ENCODE measurements at regions not wholly inside any gene's neighbourhood (a gene's known extent, or its start where the extent isn't known, plus 50 kb on each side); places are given as distances from the start of the nearest gene placed in this dataset.
A peak's percentile ranks its signal among the peaks of the same experiment; 100 is the strongest.
"Not testable (repeated sequence)": the region's sequence is repeated elsewhere in the genome, so short reads cannot be mapped to it uniquely, and the experiment has no call there.

DNA sequence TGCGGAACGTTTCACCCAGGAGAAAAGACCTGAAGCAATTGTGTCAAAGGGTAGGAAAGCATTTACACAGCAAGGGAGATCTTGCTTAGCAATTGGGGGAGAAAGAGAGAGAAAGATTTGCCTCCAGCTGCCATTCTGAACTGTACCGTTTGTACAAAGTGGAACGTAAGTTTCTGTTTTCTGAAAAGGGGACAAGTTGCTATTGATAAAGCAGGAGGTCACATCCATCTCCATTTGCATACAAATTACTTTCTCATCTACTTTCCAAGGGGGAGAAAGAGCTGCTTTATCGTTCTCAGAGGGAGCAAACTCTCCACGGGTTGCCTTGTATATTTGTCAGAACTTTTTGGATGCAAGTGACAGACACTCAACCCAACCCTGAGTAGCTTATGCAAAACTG, 92.0 kb upstream of the CARD11 start:
- DNase-seq (ENCODE audit: low read depth in 3 of 3, low spot score in 1 of 3): no peak

- no peak for DNase-seq (ENCODE audit: low read depth in 3 of 3, low spot score in 1 of 3)
Measured at GRCh38 chr7:3138206-3138605, 94.5 kb upstream of the CARD11 start.

DNA sequence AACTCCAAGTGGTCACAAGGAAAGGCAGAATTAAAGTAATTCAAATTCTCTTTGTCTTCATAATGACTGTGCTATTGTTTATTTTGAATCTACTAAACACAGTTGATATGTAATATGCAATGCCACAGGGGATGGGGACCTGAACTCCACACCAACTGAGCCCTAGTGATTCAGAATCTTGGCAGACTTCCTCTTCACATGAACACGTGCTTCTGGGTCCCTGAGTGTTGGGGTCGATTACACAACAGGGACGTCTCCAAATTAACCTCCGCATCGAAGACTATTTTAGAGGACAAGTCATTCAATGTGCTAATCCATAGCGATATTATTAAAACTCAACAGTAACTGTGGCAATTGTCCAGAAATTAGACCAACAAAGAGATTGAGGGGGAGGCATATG, 95.3 kb upstream of the CARD11 start:
- DNase-seq (ENCODE audit: low read depth in 3 of 3, low spot score in 1 of 3): no peak

GRCh38 chr7:3140834-3141233, 97.2 kb upstream of the CARD11 start:
- DNase-seq (ENCODE audit: low read depth in 3 of 3, low spot score in 1 of 3): no peak

- DNase-seq (ENCODE audit: low read depth in 3 of 3, low spot score in 1 of 3): no peak
Measured at GRCh38 chr7:3141326-3141725, 97.7 kb upstream of the CARD11 start.

DNA sequence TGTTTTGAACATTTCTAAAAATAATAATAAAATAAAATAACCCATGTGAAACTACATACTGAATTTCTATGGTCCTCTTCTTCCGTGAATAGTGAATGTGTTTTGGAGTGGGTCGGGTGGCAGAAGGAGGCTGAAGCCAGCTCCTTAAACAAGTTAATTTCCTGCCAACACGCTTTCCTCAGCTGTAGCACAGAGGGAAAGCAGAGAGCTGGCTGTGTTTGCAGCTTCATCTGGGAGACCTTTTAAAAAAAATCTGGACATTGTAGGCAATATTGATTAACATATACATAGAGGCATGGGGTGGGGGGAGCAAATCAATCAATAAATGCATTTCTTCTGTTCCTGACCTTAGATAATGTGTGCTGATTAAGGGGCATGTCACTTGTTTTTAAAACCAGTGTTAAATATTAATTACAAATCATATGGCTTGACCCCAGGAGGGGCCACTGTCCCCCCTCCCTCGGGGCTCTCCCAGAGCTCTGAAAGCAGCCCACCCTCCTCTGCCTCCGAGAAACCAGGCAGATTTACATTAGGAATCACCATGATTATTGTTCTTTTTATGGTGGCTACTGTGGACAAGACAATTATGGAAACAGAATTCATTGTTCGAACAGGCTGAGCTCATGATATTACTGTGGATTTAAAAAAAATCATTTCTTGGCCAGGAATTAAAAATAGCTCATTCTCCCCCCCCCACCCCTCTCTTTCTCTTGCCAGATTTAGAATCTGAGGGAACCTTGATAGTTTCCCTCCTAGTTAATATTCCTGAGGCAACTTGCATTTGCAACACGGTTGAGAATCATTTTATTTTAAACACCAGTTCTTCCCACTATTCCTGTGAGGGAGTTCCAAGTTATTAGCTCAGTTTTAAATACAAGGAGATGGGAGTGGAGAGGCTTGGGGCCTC, 100.5 kb upstream of the CARD11 start:
- no peak for DNase-seq (ENCODE audit: low read depth in 3 of 3, low spot score in 1 of 3)

DNA sequence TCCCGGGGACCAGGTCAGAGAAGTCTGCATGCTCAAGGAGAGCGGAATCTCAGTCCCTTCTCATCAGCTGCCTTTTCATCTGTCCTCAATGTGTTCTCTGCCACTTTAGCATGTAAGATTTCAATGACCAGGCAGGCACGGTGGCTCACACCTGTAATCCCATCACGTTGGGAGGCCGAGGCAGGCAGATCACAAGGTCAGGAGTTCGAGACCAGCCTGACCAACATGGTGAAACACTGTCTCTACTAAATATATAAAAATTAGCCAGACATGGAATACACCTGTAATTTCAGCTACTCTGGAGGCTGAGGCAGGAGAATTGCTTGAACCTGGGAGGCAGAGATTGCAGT, 101.1 kb upstream of the CARD11 start:
- DNase-seq (ENCODE audit: low read depth in 3 of 3, low spot score in 1 of 3): not testable (repeated sequence)

GRCh38 chr7:3146571-3147226, 103.0 kb upstream of the CARD11 start:
- DNase-seq (ENCODE audit: low read depth in 3 of 3, low spot score in 1 of 3): no peak

- not testable (repeated sequence) for DNase-seq (ENCODE audit: low read depth in 3 of 3, low spot score in 1 of 3)
Measured at GRCh38 chr7:3148471-3148870, 104.8 kb upstream of the CARD11 start.

DNA sequence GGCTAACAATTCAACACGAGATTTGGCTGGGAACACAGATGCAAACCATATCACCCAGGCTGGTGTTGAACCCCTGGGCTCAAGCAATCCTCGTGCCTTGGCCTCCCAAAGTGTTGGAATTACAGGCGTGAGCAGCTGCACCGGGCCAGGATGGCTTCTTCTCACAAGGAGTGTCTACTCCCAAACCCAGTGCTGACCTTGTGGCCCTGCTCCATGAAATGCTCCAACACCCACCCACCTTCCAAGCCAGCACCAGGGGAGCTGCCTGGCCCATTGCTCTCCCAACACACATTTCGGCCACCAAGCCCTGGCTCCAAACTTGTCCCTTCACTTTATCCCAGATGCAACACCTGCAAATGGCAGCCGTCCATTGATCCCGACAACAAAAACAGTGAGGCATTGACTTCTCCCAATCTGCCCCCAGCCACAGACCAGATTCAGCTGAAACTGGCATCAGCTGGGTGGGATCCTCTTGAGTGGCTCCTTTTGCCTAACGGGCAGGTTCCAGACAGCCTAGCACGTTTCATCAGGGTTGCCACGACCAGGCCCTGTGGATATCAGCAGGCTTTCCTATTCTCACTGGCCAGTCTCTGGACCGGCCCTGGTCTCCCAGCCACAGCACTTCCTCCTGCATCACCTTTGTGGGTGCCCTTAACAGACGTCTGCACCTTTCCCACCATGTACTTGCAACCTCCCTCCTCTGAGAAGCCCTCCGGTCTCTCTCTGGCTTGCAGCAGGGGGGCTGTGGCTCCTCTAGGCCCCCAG, 105.7 kb upstream of the CARD11 start:
- no peak for DNase-seq (ENCODE audit: low read depth in 3 of 3, low spot score in 1 of 3)

- DNase-seq (ENCODE audit: low read depth in 3 of 3, low spot score in 1 of 3): no peak
Measured at GRCh38 chr7:3150027-3150426, 106.4 kb upstream of the CARD11 start.

GRCh38 chr7:3151784-3152183, 108.1 kb upstream of the CARD11 start:
- no peak for DNase-seq (ENCODE audit: low read depth in 3 of 3, low spot score in 1 of 3)

- no peak for DNase-seq (ENCODE audit: low read depth in 3 of 3, low spot score in 1 of 3)
Measured at GRCh38 chr7:3152714-3153113, 109.0 kb upstream of the CARD11 start.

GRCh38 chr7:3153118-3153517, 109.5 kb upstream of the CARD11 start:
- DNase-seq (ENCODE audit: low read depth in 3 of 3, low spot score in 1 of 3): no peak

DNA sequence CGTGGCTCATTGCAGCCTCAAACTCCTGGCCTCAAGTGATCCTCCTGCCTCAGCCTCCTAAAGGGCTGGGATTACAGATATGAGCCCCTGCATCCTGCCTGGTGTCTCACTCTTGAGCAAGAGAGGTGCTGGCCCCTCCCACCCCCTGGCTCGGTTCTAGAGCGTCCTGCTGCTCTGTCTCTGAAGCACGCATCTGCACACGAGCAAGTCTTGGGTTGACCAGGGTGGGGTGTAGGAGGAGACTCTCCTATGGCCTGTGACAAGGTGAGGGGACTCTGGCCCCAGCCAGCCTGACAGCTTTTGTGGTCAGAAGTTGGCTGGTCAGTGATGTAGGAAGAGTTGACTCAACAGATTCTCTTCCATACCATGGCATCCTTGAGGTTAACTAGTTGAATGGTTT, 110.7 kb upstream of the CARD11 start:
- no peak for DNase-seq (ENCODE audit: low read depth in 3 of 3, low spot score in 1 of 3)

DNA sequence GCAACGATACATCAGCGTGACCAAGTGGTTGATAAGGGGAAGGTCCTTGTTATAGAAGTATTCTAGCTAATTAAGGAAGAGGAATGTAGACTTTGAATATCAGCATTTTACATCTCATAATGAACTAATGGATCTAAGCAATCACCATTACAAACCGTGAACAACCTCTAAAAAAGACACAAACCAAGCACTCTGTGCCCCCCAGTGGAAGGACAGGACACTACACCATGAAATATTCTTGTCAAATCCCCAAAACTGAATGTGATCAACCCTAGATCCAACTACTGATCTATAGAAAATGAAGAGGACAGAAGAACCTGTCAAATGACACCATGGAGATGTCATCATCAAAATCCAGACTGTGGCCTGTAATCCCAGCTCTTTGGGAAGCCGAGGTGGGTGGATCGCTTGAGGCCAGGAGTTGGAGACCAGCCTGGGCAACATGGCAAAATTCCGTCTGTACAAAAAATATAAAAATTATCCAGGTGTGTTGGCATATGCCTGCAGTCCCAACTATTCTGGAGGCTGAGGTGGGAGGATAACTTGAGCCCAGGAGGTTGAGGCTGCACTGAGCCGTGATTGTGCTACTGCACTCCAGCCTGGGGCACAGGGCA, 111.3 kb upstream of the CARD11 start:
- peak; percentile 11 to 41 (median 20) for DNase-seq (ENCODE audit: low read depth in 3 of 3, low spot score in 1 of 3)

- no peak for DNase-seq (ENCODE audit: low read depth in 3 of 3, low spot score in 1 of 3)
Measured at GRCh38 chr7:3156508-3156907, 112.8 kb upstream of the CARD11 start.

GRCh38 chr7:3157566-3158287, 114.1 kb upstream of the CARD11 start:
- DNase-seq (ENCODE audit: low read depth in 3 of 3, low spot score in 1 of 3): no peak

GRCh38 chr7:3158341-3158760, 114.7 kb upstream of the CARD11 start:
- DNase-seq (ENCODE audit: low read depth in 3 of 3, low spot score in 1 of 3): no peak

DNA sequence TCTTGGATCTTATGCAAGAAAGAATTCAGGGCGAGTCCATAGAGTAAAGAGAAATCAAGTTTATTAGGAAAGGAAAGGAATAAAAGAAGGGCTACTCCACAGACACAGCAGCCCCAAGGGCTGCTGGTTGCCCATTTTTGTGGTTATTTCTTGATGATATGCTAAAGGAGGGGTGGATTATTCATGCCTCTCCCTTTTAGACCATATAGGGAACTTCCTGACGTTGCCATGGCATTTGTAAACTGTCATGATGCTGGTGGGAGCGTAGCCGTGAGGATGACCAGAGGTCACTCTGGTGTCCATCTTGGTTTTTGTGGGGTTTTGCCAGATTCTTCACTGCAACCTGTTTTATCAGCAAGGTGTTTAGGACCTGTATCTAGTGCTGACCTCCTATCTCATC, 115.4 kb upstream of the CARD11 start:
- no peak for DNase-seq (ENCODE audit: low read depth in 3 of 3, low spot score in 1 of 3)

- no peak for DNase-seq (ENCODE audit: low read depth in 3 of 3, low spot score in 1 of 3)
Measured at GRCh38 chr7:3159445-3159844, 115.8 kb upstream of the CARD11 start.

Data from stimulated activated CD4-positive, alpha-beta T cell treated with anti-CD3 and anti-CD28 coated beads, TNF-alpha, amount 100 ng/mL, for 1 hour (primary cell).